Aorta (tissue), 5 donors: ENCODE measurements at regions not wholly inside any gene's neighbourhood (a gene's known extent, or its start where the extent isn't known, plus 50 kb on each side); places are given as distances from the start of the nearest gene placed in this dataset.
"Not testable (repeated sequence)": the region's sequence is repeated elsewhere in the genome, so short reads cannot be mapped to it uniquely, and the experiment has no call there.

Experiments
- ATAC-seq: fragments of 200-7000 bp; cut with Tn5 transposase; one replicate; pipeline ENCODE4 v1.9.1; 2022; ENCODE audit warnings: moderate library complexity; ENCODE audit not compliant: low FRiP score
- DNase-seq, 2 donors: peaks; one replicate each; pipeline ENCODE4 v3.0.0-alpha.2; 2020
- H3K27ac ChIP-seq, 2 donors: one replicate each; pipeline ENCODE4 v1.5.1; 2013; ENCODE audit warnings: low read length in 2 of 2, mild to moderate bottlenecking in 2 of 2, moderate library complexity in 2 of 2, control low read depth in 1 of 2, inconsistent platforms in 1 of 2, low read depth in 1 of 2
- H3K27me3 ChIP-seq, 2 donors: one replicate each; pipeline ENCODE4 v1.6.1; 2013; ENCODE audit warnings: control low read depth in 1 of 2, low read length in 1 of 2, mild to moderate bottlenecking in 1 of 2, moderate library complexity in 1 of 2; ENCODE audit not compliant: insufficient read depth in 2 of 2, control insufficient read depth in 1 of 2
- H3K36me3 ChIP-seq, 2 donors: one replicate each; pipeline ENCODE4 v1.6.1; 2013; ENCODE audit warnings: control low read depth in 1 of 2, low read length in 1 of 2, mild to moderate bottlenecking in 1 of 2; ENCODE audit not compliant: insufficient read depth in 2 of 2, control insufficient read depth in 1 of 2
- H3K4me1 ChIP-seq, 2 donors: one replicate each; pipeline ENCODE4 v1.6.1; 2013; ENCODE audit warnings: low read length in 2 of 2, control low read depth in 1 of 2, mild to moderate bottlenecking in 1 of 2, moderate library complexity in 1 of 2; ENCODE audit not compliant: insufficient read depth in 2 of 2, control insufficient read depth in 1 of 2
- H3K4me3 ChIP-seq, 2 donors: one replicate each; pipeline ENCODE4 v1.5.1; 2013; ENCODE audit warnings: low read length in 2 of 2, control low read depth in 1 of 2, mild to moderate bottlenecking in 1 of 2
- H3K9me3 ChIP-seq: one replicate; pipeline ENCODE4 v1.6.1; 2013; ENCODE audit warnings: mild to moderate bottlenecking, low read length; ENCODE audit not compliant: control insufficient read depth
- WGBS, 2 donors: extraction: QIAGEN DNeasy Blood & Tissue Kit; methylation state at CpG; one replicate each; pipeline ENCODE4 v1.1.7; 2013; 5-methylcytosine and 5-hydroxymethylcytosine counted together
- intact Hi-C, 2 donors: fragments of 100-400 bp; cut with DNase I; formaldehyde crosslinking; loops; one replicate each; pipeline versions ENCODE4 v1.14.2 to v1.15.0; 2022
- donor health status: healthy with polysubstance abuse.
- donor health status: Bipolar disorder and iron deficiency.
- donor health status: DM: no; HTN: no; CAD: no.
- donor health status: DM: no; HTN: no; CAD: no.
- donor health status: DM: yes; HTN: yes; CAD: no.

DNA sequence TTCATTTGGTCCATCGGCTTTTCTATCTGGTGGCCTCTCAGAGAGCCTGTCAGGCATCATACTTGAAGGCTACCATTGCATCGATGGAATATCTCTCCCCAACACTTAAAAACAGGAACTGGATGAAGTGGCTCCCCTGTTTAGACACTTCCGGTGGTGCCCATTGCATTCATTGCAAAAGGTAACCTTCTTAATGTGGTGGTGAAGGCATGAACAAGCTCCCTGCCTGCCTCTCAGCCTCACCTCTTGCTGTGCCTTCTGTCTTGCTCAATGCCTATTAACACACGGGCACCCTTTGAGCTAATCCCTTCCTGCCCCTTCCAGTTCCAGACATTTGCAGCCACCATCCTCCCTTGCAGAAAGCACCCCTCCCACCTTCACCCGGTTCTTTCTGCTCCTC, 233.1 kb upstream of the MSX2 start:
- ATAC-seq = no peak
- intact Hi-C loops = no loop called here
- 68 to 77% methylated on average over 5 of the region's 5 CpGs for WGBS, 2 donors

GRCh38 chr5:174491761-174492350, 232.5 kb upstream of the MSX2 start:
- ATAC-seq = no peak
- H3K27ac ChIP-seq = no peak overlapping the region
- DNase-seq = no peak
- no peak overlapping the region for H3K4me3 ChIP-seq
- no peaks in the 10 kb centered on the region for H3K4me1 ChIP-seq
- intact Hi-C loops = no loop called here
- H3K27me3 ChIP-seq = no peaks in the 10 kb centered on the region
- no peaks in the 10 kb centered on the region for H3K36me3 ChIP-seq
- WGBS, 2 donors = 75 to 78% methylated on average over 4 of the region's 4 CpGs
- no peaks in the 10 kb centered on the region for H3K9me3 ChIP-seq

More for the DNA sequence above, 233.1 kb upstream of the MSX2 start:
- H3K36me3 ChIP-seq = no peaks in the 10 kb centered on the region
- DNase-seq = no peak
- H3K4me3 ChIP-seq = no peak overlapping the region
- no peaks in the 10 kb centered on the region for H3K27me3 ChIP-seq
- H3K4me1 ChIP-seq = no peaks in the 10 kb centered on the region
- H3K27ac ChIP-seq = no peak overlapping the region
- no peaks in the 10 kb centered on the region for H3K9me3 ChIP-seq

GRCh38 chr5:174493530-174493929, 230.9 kb upstream of the MSX2 start:
- H3K9me3 ChIP-seq = peaks cover 1% of the 10 kb centered on the region
- DNase-seq (no peak), ATAC-seq (no peak)
- no peaks in the 10 kb centered on the region for H3K36me3 ChIP-seq
- intact Hi-C loops = no loop called here
- no peak overlapping the region for H3K27ac ChIP-seq
- H3K27me3 ChIP-seq = no peaks in the 10 kb centered on the region
- H3K4me3 ChIP-seq = no peak overlapping the region
- H3K4me1 ChIP-seq = no peaks in the 10 kb centered on the region
- WGBS, 2 donors = 87 to 89% methylated on average over 7 of the region's 7 CpGs

DNA sequence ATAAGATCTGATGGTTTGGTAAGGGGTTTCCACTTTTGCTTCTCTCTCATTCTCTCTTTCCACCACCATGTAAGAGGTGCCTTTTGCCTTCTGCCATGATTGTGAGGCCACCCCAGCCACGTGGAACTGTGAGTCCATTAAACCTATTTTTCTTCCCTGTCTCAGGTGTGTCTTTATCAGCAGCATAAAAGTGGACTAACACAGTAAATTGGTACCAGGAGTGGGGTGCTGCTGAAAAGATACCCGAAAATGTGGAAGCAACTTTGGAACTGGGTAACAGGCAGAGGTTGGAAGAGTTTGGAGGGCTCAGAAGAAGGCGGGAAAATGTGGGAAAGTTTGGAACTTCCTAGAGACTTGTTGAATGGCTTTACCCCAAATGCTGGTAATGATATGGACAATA, 226.4 kb upstream of the MSX2 start:
- H3K27ac ChIP-seq, H3K4me1 ChIP-seq, DNase-seq, ATAC-seq, H3K27me3 ChIP-seq, H3K36me3 ChIP-seq, H3K4me3 ChIP-seq, H3K9me3 ChIP-seq, intact Hi-C loops: not testable (repeated sequence)
- WGBS, 2 donors = 83 to 86% methylated on average over 3 of the region's 3 CpGs

GRCh38 chr5:174498575-174498974, 225.8 kb upstream of the MSX2 start:
- H3K36me3 ChIP-seq, H3K9me3 ChIP-seq, H3K4me3 ChIP-seq, H3K27ac ChIP-seq, ATAC-seq, H3K4me1 ChIP-seq, H3K27me3 ChIP-seq, intact Hi-C loops, DNase-seq: not testable (repeated sequence)
- WGBS, 2 donors = 63 to 70% methylated on average over 4 of the region's 4 CpGs

DNA sequence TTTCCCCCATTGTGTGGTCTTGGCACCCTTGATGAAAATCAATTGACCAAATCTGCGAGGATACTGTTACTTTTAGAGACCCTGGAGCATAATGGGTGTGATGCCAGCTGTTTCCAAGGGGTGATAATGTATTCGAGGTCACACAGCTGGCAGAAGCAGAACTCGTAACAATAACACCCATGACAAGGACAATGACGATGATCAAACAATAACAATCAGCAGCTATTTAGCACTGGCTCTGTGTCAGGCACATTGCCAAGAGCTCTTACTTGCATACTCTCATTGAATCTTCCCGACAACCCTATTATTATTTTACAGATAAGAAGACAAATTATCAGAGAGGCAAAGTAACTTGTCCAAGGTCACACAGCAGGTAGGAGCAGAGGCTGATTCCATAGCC, 223.7 kb upstream of the MSX2 start:
- no peak overlapping the region for H3K27ac ChIP-seq
- WGBS, 2 donors = 70 to 73% methylated on average over 5 of the region's 5 CpGs

DNA sequence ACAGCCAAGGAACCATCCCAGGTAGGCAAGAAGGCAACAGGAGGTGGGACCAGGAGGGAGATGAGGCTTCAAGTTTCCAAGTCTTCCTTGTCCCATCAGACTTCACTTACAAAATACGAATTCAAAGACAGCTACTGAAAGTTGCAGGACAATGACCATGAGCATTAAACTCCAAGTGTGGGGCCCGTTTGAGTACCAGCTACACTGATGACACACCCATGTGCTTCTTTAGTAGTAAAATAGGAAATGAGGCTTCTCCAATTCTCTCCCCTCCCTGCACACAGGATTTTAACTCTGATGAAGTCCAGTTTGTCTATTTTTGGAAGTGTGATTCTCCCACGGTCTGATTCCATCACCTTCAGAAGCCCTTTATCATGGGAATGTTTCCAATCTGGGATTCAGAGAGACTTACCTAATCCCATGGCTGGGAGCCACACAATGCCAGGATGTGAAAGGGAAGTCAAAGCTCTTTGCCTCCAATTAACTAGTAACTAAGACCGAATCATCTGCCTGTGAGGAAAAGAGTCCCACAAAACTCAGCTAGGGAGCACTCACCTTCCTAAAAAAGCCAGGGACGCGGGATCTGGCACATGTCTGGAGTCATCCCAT, 222.8 kb upstream of the MSX2 start:
- Histone ChIP-seq H3K27ac (no peak overlapping the region), H3K27me3 (no peaks in the 10 kb centered on the region), H3K9me3 (peaks cover 1% of the 10 kb centered on the region), H3K36me3 (no peaks in the 10 kb centered on the region), H3K4me3 (no peak overlapping the region), H3K4me1 (no peaks in the 10 kb centered on the region)
- no peak for DNase-seq
- no peak for ATAC-seq
- intact Hi-C loops = no loop called here
- 48 to 51% methylated on average over 6 of the region's 6 CpGs for WGBS, 2 donors

More for the DNA sequence above, 223.7 kb upstream of the MSX2 start:
- peaks cover 1% of the 10 kb centered on the region for H3K9me3 ChIP-seq
- ATAC-seq (no peak), DNase-seq (no peak)
- H3K4me3 ChIP-seq = no peak overlapping the region
- no peaks in the 10 kb centered on the region for H3K4me1 ChIP-seq
- H3K36me3 ChIP-seq = no peaks in the 10 kb centered on the region
- intact Hi-C loops = no loop called here
- H3K27me3 ChIP-seq = no peaks in the 10 kb centered on the region

GRCh38 chr5:174503086-174503460, 221.3 kb upstream of the MSX2 start:
- Histone ChIP-seq H3K27ac (no peak overlapping the region), H3K27me3 (no peaks in the 10 kb centered on the region), H3K4me3 (no peak overlapping the region), H3K9me3 (no peaks in the 10 kb centered on the region), H3K4me1 (no peaks in the 10 kb centered on the region), H3K36me3 (no peaks in the 10 kb centered on the region)
- DNase-seq (no peak), ATAC-seq (no peak)
- intact Hi-C loops = no loop called here

- WGBS, 2 donors = 44 to 46% methylated on average over 17 of the region's 17 CpGs
- no peak overlapping the region for H3K27ac ChIP-seq
- intact Hi-C loops = no loop called here
- no peak for DNase-seq
- H3K4me3 ChIP-seq = no peak overlapping the region
- no peaks in the 10 kb centered on the region for H3K27me3 ChIP-seq
- no peak for ATAC-seq
- no peaks in the 10 kb centered on the region for H3K36me3 ChIP-seq
- H3K9me3 ChIP-seq = no peaks in the 10 kb centered on the region
- no peaks in the 10 kb centered on the region for H3K4me1 ChIP-seq
Measured at GRCh38 chr5:174503461-174504265, 220.7 kb upstream of the MSX2 start.
